ENCODE measurements at regions not wholly inside any gene's neighbourhood (a gene's known extent, or its start where the extent isn't known, plus 50 kb on each side); places are given as distances from the start of the nearest gene placed in this dataset.
A peak's percentile ranks its signal among the peaks of the same experiment; 100 is the strongest.

GRCh38 chr2:212816267-212816666, 277.7 kb upstream of the ERBB4 start:
- FAIRE-seq = no peak
- no peak for DNase-seq (ENCODE audit: insufficient read length, low spot score)
- TF ChIP-seq, protein P1, sequence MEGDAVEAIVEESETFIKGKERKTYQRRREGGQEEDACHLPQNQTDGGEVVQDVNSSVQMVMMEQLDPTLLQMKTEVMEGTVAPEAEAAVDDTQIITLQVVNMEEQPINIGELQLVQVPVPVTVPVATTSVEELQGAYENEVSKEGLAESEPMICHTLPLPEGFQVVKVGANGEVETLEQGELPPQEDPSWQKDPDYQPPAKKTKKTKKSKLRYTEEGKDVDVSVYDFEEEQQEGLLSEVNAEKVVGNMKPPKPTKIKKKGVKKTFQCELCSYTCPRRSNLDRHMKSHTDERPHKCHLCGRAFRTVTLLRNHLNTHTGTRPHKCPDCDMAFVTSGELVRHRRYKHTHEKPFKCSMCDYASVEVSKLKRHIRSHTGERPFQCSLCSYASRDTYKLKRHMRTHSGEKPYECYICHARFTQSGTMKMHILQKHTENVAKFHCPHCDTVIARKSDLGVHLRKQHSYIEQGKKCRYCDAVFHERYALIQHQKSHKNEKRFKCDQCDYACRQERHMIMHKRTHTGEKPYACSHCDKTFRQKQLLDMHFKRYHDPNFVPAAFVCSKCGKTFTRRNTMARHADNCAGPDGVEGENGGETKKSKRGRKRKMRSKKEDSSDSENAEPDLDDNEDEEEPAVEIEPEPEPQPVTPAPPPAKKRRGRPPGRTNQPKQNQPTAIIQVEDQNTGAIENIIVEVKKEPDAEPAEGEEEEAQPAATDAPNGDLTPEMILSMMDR (IDR thresholded peaks at IDR 0.05; ENCODE audit: insufficient read depth, missing control alignments) = no peak

- no peak for DNase-seq (ENCODE audit: insufficient read length, low spot score)
- FAIRE-seq = no peak
- TF ChIP-seq, protein P1 (IDR thresholded peaks at IDR 0.05; ENCODE audit: insufficient read depth, missing control alignments) = no peak
These were observed 276.9 kb upstream of the ERBB4 start for GRCh38 chr2:212815453-212815852.

- FAIRE-seq (no peak), DNase-seq (ENCODE audit: insufficient read length, low spot score) (no peak)
- TF ChIP-seq, protein P1 (IDR thresholded peaks at IDR 0.05; ENCODE audit: insufficient read depth, missing control alignments) = no peak
These were observed 276.3 kb upstream of the ERBB4 start for GRCh38 chr2:212814941-212815340.

DNA sequence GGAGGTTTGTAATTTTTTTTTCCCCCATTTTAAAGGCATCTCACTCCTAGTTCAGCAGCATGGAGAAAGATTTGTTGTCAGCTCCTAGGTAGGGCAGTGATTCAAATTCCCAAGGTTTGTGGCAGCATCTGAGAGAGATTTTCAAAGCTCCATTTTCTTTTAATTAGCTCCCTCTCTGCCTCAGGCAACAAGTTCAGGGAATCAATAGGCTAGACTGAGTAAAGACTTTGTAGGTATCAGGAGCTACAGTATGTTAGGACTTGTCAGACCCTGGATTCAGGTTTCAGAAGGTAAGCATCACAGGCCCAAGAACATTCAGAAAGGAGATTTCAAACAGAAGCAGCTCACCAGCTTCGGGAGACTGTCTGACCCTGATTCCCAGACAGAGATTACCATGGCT, 273.3 kb upstream of the ERBB4 start:
- FAIRE-seq = no peak
- TF ChIP-seq, protein P1 (IDR thresholded peaks at IDR 0.05; ENCODE audit: insufficient read depth, missing control alignments) = no peak

DNA sequence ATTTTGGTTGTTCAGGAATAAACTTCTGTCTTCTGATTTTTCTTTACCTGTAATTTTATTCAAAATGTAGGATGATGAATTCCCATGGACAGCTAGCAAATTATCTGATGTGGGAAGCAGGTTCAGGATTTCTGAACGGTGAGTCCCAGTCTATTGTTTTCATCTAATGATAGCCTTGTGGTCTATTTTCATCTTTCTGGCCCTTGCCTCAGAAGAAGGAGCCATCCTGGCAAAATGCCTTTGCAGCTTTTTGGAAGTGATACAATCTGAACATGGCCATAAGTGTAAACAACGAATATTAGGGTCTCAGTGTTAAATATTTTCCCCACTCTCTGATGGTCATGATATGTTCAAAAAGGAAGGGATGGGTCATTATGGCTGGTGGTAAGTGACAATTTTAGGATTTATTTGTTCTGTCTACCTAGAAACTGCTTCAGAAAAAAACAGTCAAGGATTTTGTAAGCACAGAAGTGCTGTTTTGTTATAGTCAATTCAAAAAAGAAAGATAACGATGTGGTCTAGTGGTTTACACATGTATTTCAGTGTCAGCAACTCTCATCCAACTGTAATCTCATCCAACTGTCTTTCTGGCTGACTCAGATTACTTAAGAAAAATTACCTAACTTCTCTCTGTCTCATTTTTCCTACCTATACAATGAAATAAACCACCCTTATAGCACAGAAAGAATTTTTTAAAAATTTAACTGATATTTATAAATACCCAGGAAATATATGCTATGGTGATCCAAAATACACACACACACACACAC, 272.6 kb upstream of the ERBB4 start:
- DNase-seq (ENCODE audit: insufficient read length, low spot score) (no peak), FAIRE-seq (no peak)
- TF ChIP-seq, protein P1 (IDR thresholded peaks at IDR 0.05; ENCODE audit: insufficient read depth, missing control alignments) = no peak

More for the DNA sequence above, 273.3 kb upstream of the ERBB4 start:
- no peak for DNase-seq (ENCODE audit: insufficient read length, low spot score)

DNA sequence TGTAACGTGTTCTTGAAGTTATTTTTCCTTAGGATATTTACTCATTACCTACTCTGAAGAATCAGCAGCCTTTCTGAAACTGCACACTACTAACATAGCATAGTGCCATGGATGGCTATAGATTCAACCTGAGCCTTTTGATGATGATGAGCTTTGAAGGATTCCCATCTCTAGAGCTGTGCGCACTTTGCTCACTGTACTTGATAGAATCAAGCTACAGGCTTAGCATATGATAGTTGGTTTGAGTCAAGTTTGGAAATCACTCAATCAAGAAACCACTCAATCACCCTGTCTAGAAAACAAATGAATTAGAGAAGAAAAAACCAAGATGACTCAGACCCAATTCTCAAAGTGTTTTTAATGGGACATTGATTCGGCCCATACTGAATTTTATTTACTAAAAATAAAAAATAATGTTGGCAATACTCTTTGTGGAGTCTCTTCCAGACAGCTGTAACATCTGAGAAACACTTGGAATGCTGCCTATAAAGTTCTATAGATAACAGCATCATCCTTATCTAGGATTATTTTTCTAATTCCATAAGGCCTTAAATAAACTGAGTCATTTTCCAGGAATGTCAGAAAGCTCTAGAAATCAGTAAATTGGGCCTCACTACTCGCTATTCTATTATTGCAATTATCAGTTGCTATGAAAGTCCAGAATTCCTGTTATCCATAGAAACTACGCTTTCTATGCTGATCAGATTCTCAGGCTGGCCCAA, 259.0 kb upstream of the ERBB4 start:
- TF ChIP-seq, protein P1 (IDR thresholded peaks at IDR 0.05; ENCODE audit: insufficient read depth, missing control alignments) = no peak
- DNase-seq (ENCODE audit: insufficient read length, low spot score) (no peak), FAIRE-seq (no peak)

GRCh38 chr2:212794471-212794870, 255.9 kb upstream of the ERBB4 start:
- TF ChIP-seq, protein P1 (IDR thresholded peaks at IDR 0.05; ENCODE audit: insufficient read depth, missing control alignments) = no peak
- FAIRE-seq (peak; percentile 84), DNase-seq (ENCODE audit: insufficient read length, low spot score) (no peak)

Measured in D721Med (cell line).